K562 (cell line): ENCODE measurements at regions not wholly inside any gene's neighbourhood (a gene's known extent, or its start where the extent isn't known, plus 50 kb on each side); places are given as distances from the start of the nearest gene placed in this dataset.
A peak's percentile ranks its signal among the peaks of the same experiment; 100 is the strongest.
"Not testable (repeated sequence)": the region's sequence is repeated elsewhere in the genome, so short reads cannot be mapped to it uniquely, and the experiment has no call there.

Source experiments
- ATAC-seq: fragments of 200-7000 bp; cut with Tn5 transposase; 3 replicates; pipeline ENCODE4 v1.9.1; 2020; ENCODE audit warnings: moderate library complexity
- BruUV-seq: library from RNA; stranded (reverse); fragments of 400-500 nt; replicated peaks from 2 replicates; lab custom pipeline; 2021; lab: Mats Ljungman, UMichigan
- CTCF ChIA-PET: fragments of 300-600 bp; formaldehyde crosslinking; extraction: SDS; loops from one replicate; lab custom pipeline; 2021; ENCODE audit warnings: low intra/inter-chr PET ratio; lab: Yijun Ruan, JAX
- POLR2A ChIA-PET: fragments of 300-600, 350-650 bp; sonication (Branson Sonifier 250); formaldehyde crosslinking; extraction: SDS; loops from one replicate; lab custom pipeline; 2021; ENCODE audit warnings: antibody characterized with exemption, inconsistent platforms; lab: Yijun Ruan, JAX
- DNase-seq, 4 experiments: peaks; one replicate each; pipeline versions ENCODE4 v3.0.0 to v3.0.0-alpha.2; 2011 to 2018; ENCODE audit warnings: low spot score in 3 of 4, mixed read lengths in 3 of 4; ENCODE audit errors: extremely low read depth in 1 of 4
- FAIRE-seq: peaks from 2 replicates; lab custom pipeline; 2011; peaks lifted over from hg19 to GRCh38; lab: Jason Lieb, UNC
- H2AFZ ChIP-seq: 2 replicates; pipeline ENCODE4 v1.6.0; 2011; ENCODE audit warnings: low read depth, low read length, control low read depth, inconsistent platforms
- H3K27ac ChIP-seq: fragments of 200-600 bp; 3 replicates; pipeline ENCODE4 v1.8.0; 2011; ENCODE audit warnings: low read depth, mild to moderate bottlenecking, control low read depth, inconsistent platforms, low read length, moderate library complexity, mixed read lengths; ENCODE audit errors: extremely low read depth
- H3K27me3 ChIP-seq, 2 experiments: fragments of 300-600 bp in 1 of 2; 2 replicates in 1 of 2; 3 replicates in 1 of 2; pipeline versions ENCODE4 v1.6.0 to v1.8.0; 2011; ENCODE audit warnings: inconsistent platforms in 2 of 2, low read length in 2 of 2, mild to moderate bottlenecking in 1 of 2, mixed read lengths in 1 of 2, moderate library complexity in 1 of 2; ENCODE audit not compliant: control insufficient read depth in 2 of 2, insufficient read depth in 2 of 2
- H3K36me3 ChIP-seq: fragments of 300-600 bp; 3 replicates; pipeline ENCODE4 v1.8.0; 2011; ENCODE audit warnings: mild to moderate bottlenecking, low read length, inconsistent platforms; ENCODE audit not compliant: control insufficient read depth, insufficient read depth
- H3K4me1 ChIP-seq, 2 experiments: fragments of 200-600 bp in 1 of 2; replicated peaks in 1 of 2; 2 replicates in 1 of 2; 3 replicates in 1 of 2; pipeline versions ENCODE4 v1.5.1 to v1.8.0; 2011; ENCODE audit warnings: inconsistent platforms in 2 of 2, low read length in 2 of 2, mild to moderate bottlenecking in 1 of 2, mixed read lengths in 1 of 2, moderate library complexity in 1 of 2; ENCODE audit not compliant: control insufficient read depth in 2 of 2, insufficient read depth in 2 of 2
- H3K4me2 ChIP-seq: 2 replicates; pipeline ENCODE4 v1.6.1; 2011; ENCODE audit warnings: low read length, control low read depth, inconsistent platforms, mixed read lengths; ENCODE audit not compliant: insufficient read depth
- H3K4me3 ChIP-seq: fragments of 200-600 bp; sonication (generic), shearing (Covaris generic); 2 replicates; pipeline ENCODE4 v1.5.1; 2016; ENCODE audit warnings: control low read depth, inconsistent platforms
- H3K79me2 ChIP-seq: fragments of 200-600 bp; 3 replicates; pipeline ENCODE4 v1.8.0; 2011; ENCODE audit warnings: low read length, inconsistent platforms; ENCODE audit not compliant: control insufficient read depth, insufficient read depth
- H3K9ac ChIP-seq, 2 experiments: 2 replicates each; pipeline versions ENCODE4 v1.6.0 to v1.6.1; 2011; ENCODE audit warnings: low read depth in 2 of 2, low read length in 2 of 2, control low read depth in 1 of 2, inconsistent platforms in 1 of 2, mild to moderate bottlenecking in 1 of 2, mixed read lengths in 1 of 2; ENCODE audit not compliant: insufficient read depth in 1 of 2
- H3K9me1 ChIP-seq: one replicate; pipeline ENCODE4 v1.6.0; 2011; ENCODE audit warnings: inconsistent platforms, mild to moderate bottlenecking, low read length, moderate library complexity; ENCODE audit not compliant: control insufficient read depth, insufficient read depth
- H3K9me3 ChIP-seq: replicated peaks from 2 replicates; pipeline ENCODE4 v1.5.1; 2011; ENCODE audit warnings: low read depth, low read length, inconsistent platforms; ENCODE audit not compliant: control insufficient read depth, insufficient read depth
- H4K20me1 ChIP-seq: replicated peaks from 2 replicates; pipeline ENCODE4 v1.6.1; 2011; ENCODE audit warnings: low read length, inconsistent platforms, mixed read lengths; ENCODE audit not compliant: control insufficient read depth, insufficient read depth
- ARID1B ChIP-seq: fragments of 450-650 bp; IDR thresholded peaks from 2 replicates; pipeline ENCODE4 v1.6.1; 2016; ENCODE audit warnings: antibody characterized with exemption, mild to moderate bottlenecking, inconsistent platforms
- ATF1 ChIP-seq, 2 experiments: fragments of 450-650 bp in 1 of 2; IDR thresholded peaks; 2 replicates each; pipeline ENCODE4 v1.6.1; 2016; ENCODE audit warnings: missing compliant biosample characterization in 1 of 2, missing genetic modification characterization in 1 of 2
- BCOR ChIP-seq: fragments of 450-650 bp; IDR thresholded peaks from 2 replicates; pipeline ENCODE4 v1.6.1; 2016
- C11orf30 ChIP-seq: fragments of 450-650 bp; IDR thresholded peaks from 2 replicates; pipeline ENCODE4 v1.6.1; 2016; ENCODE audit warnings: low read depth, mild to moderate bottlenecking
- CBFA2T2 ChIP-seq: fragments of 450-650 bp; conservative IDR thresholded peaks from 2 replicates; pipeline ENCODE4 v1.6.1; 2017; ENCODE audit warnings: mild to moderate bottlenecking
- FOXM1 ChIP-seq, 2 experiments: fragments of 450-650 bp in 1 of 2; sonication (generic) in 1 of 2; formaldehyde crosslinking in 1 of 2; IDR thresholded peaks; 2 replicates each; pipeline versions ENCODE4 v1.6.1 to v1.9.0; 2017 to 2022; ENCODE audit warnings: low read depth in 2 of 2, mild to moderate bottlenecking in 2 of 2, missing genetic modification reagents in 1 of 2, moderate library complexity in 1 of 2
- HDAC1 ChIP-seq, 2 experiments: fragments of 450-650 bp; IDR thresholded peaks; 2 replicates each; pipeline ENCODE4 v1.6.1; 2016 to 2017; ENCODE audit warnings: inconsistent platforms in 1 of 2, mild to moderate bottlenecking in 1 of 2, moderate library complexity in 1 of 2
- MAFF ChIP-seq: IDR thresholded peaks from 2 replicates; pipeline ENCODE4 v1.6.1; 2012; ENCODE audit warnings: low read length, improper control_type of control experiment
- MAFG ChIP-seq: fragments of 450-650 bp; conservative IDR thresholded peaks from 2 replicates; pipeline ENCODE4 v1.6.1; 2016; ENCODE audit warnings: missing genetic modification characterization, missing compliant biosample characterization
- MEIS2 ChIP-seq: fragments of 450-650 bp; IDR thresholded peaks from 2 replicates; pipeline ENCODE4 v1.6.1; 2014; ENCODE audit warnings: mild to moderate bottlenecking; ENCODE audit not compliant: partially characterized antibody
- NCOR1 ChIP-seq: fragments of 450-650 bp; IDR thresholded peaks from 2 replicates; pipeline ENCODE4 v1.6.1; 2016; ENCODE audit warnings: mild to moderate bottlenecking, moderate library complexity
- NFE2 ChIP-seq: IDR thresholded peaks from 2 replicates; pipeline ENCODE4 v1.6.1; 2014; ENCODE audit warnings: antibody characterized with exemption, low read depth
- NRF1 ChIP-seq, 2 experiments: fragments of 450-650 bp; IDR thresholded peaks in 1 of 2; conservative IDR thresholded peaks in 1 of 2; 2 replicates each; pipeline ENCODE4 v1.6.1; 2014; ENCODE audit warnings: mild to moderate bottlenecking in 2 of 2
- RCOR1 ChIP-seq, 2 experiments: IDR thresholded peaks; 2 replicates each; pipeline ENCODE4 v1.6.1; 2012; ENCODE audit warnings: low read depth in 2 of 2, low read length in 2 of 2, borderline replicate concordance in 1 of 2, improper control_type of control experiment in 1 of 2
- SMAD4 ChIP-seq: fragments of 250-450 bp; sonication (Bioruptor Pico); conservative IDR thresholded peaks from 2 replicates; pipeline ENCODE4 v1.8.0; 2021; ENCODE audit warnings: inconsistent platforms, mild to moderate bottlenecking, moderate library complexity
- SMARCE1 ChIP-seq: fragments of 450-650 bp; IDR thresholded peaks from 2 replicates; pipeline ENCODE4 v1.7.1; 2016; ENCODE audit warnings: mild to moderate bottlenecking
- TEAD4 ChIP-seq, 2 experiments: sonication (generic) in 1 of 2; formaldehyde crosslinking in 1 of 2; IDR thresholded peaks; 2 replicates each; pipeline versions ENCODE4 v1.6.1 to v1.8.0; 2012 to 2022; ENCODE audit warnings: borderline replicate concordance in 1 of 2, inconsistent platforms in 1 of 2, low read length in 1 of 2, mild to moderate bottlenecking in 1 of 2, missing genetic modification reagents in 1 of 2
- ZNF316 ChIP-seq: fragments of 450-650 bp; IDR thresholded peaks from 2 replicates; pipeline ENCODE4 v1.6.1; 2016
- WGBS: fragments of 100-300 bp; shearing (Covaris generic); methylation state at CpG from one replicate; pipeline ENCODE4 v1.1.6; 2016; ENCODE audit warnings: low coverage, mixed read lengths; ENCODE audit not compliant: insufficient coverage; ENCODE audit errors: missing lambda C conversion rate; 5-methylcytosine and 5-hydroxymethylcytosine counted together
- in situ Hi-C: fragments of 300-500 bp; cut with MboI; formaldehyde crosslinking; loops from 4 replicates; pipeline ENCODE4 v1.15.0; 2018; ENCODE audit warnings: inconsistent platforms, mixed read lengths
- intact Hi-C: fragments of 100-400 bp; cut with micrococcal nuclease; formaldehyde crosslinking; loops from 2 replicates; pipeline ENCODE4 v1.14.2; 2022

GRCh38 chr17:22226477-22226876 is 534.2 kb downstream of the KCNJ18 start:
- H3K4me1 ChIP-seq = peaks cover 7 to 26% of the 10 kb centered on the region in 2 experiments; a peak in 3 of 5 replicates
- intact Hi-C loops, CTCF ChIA-PET, H3K9me3 ChIP-seq, H3K4me2 ChIP-seq, H3K9ac ChIP-seq, H3K4me3 ChIP-seq, H3K36me3 ChIP-seq, H3K9me1 ChIP-seq, BruUV-seq, H2AFZ ChIP-seq, in situ Hi-C loops, H3K79me2 ChIP-seq, H3K27me3 ChIP-seq, H4K20me1 ChIP-seq: not testable (repeated sequence)
- DNase-seq = peak in 1 of 4 experiments; percentile 69
- peak; percentile 76 for ATAC-seq
- POLR2A ChIA-PET = interaction anchor here (0.6 kb wide), 1 partner anchor 290 kb away, joined by 4 read pairs; no protein-coding TSS in a partner anchor
- TF ChIP-seq NRF1 (conservative IDR thresholded peaks at IDR 0.05 in 1 of 2, IDR thresholded peaks at IDR 0.05 in 1 of 2) (peak; percentile 41 to 43; a peak in 3 of 4 replicates), MAFG (tag) (peak; percentile 68), ZNF316 (peak; percentile 67), MAFF (peak; percentile 14), C11orf30 (peak; percentile 75), NFE2 (peak; percentile 84)
- peak overlapping the region; percentile 62; the same call in 2 of the 3 replicates for H3K27ac ChIP-seq
- FAIRE-seq = peak; percentile 83
- WGBS = 14% methylated on average over 3 of the region's 3 CpGs

- WGBS = 0% methylated on average over 3 of the region's 3 CpGs
- H2AFZ ChIP-seq; H3K36me3 ChIP-seq; H3K27me3 ChIP-seq; BruUV-seq; in situ Hi-C loops; CTCF ChIA-PET; H3K9me1 ChIP-seq; H3K9me3 ChIP-seq; H3K79me2 ChIP-seq; FAIRE-seq; intact Hi-C loops; H3K4me3 ChIP-seq; H3K9ac ChIP-seq; H3K4me2 ChIP-seq; H4K20me1 ChIP-seq; TF ChIP-seq FOXM1 (CRISPR knock-in tag; IDR thresholded peaks at IDR 0.05; ENCODE audit: low read depth); ATF1 (CRISPR knock-in tag; IDR thresholded peaks at IDR 0.05); TEAD4 (CRISPR knock-in tag; IDR thresholded peaks at IDR 0.05; ENCODE audit: borderline replicate concordance): not testable (repeated sequence)
- peak; percentile 21 for ATAC-seq
- Histone ChIP-seq H3K4me1 (peaks cover 6 to 25% of the 10 kb centered on the region in 2 experiments; a peak in 3 of 5 replicates), H3K27ac (peak overlapping the region; percentile 66; the same call in 2 of the 3 replicates)
- peak in 1 of 4 experiments; percentile 32 for DNase-seq
- POLR2A ChIA-PET = interaction anchor here (0.6 kb wide), 1 partner anchor 290 kb away, joined by 4 read pairs; no protein-coding TSS in a partner anchor
- TF ChIP-seq CBFA2T2 (peak; percentile 60; the same call in 1 of the 2 replicates), MEIS2 (peak; percentile 9), HDAC1 (IDR thresholded peaks at IDR 0.05) (0 out of 4 replicates have a peak, but pooled peaks of 1 of the 2 experiments have one; percentile 28), NCOR1 (peak; percentile 55), FOXM1 (IDR thresholded peaks at IDR 0.05; ENCODE audit: low read depth) (peak; percentile 31; the same call in 1 of the 2 replicates), SMAD4 (CRISPR knock-in tag) (peak; percentile 72), SMARCE1 (0 out of 2 replicates have a peak, but pooled peaks have one; percentile 47), ATF1 (tag; IDR thresholded peaks at IDR 0.05) (0 out of 2 replicates have a peak, but pooled peaks have one; percentile 10), BCOR (0 out of 2 replicates have a peak, but pooled peaks have one; percentile 15), ARID1B (peak; percentile 79), TEAD4 (IDR thresholded peaks at IDR 0.05; ENCODE audit: low read length) (peak; percentile 34; the same call in 1 of the 2 replicates), RCOR1 (IDR thresholded peaks at IDR 0.05; ENCODE audit: borderline replicate concordance in 1 of 2, low read depth in 2 of 2, low read length in 2 of 2) (0 out of 4 replicates have a peak, but pooled peaks of 1 of the 2 experiments have one; percentile 7)
Measured at GRCh38 chr17:22226932-22227331, 534.6 kb downstream of the KCNJ18 start.
